ENCODE measurements at regions not wholly inside any gene's neighbourhood (a gene's known extent, or its start where the extent isn't known, plus 50 kb on each side); places are given as distances from the start of the nearest gene placed in this dataset.

DNA sequence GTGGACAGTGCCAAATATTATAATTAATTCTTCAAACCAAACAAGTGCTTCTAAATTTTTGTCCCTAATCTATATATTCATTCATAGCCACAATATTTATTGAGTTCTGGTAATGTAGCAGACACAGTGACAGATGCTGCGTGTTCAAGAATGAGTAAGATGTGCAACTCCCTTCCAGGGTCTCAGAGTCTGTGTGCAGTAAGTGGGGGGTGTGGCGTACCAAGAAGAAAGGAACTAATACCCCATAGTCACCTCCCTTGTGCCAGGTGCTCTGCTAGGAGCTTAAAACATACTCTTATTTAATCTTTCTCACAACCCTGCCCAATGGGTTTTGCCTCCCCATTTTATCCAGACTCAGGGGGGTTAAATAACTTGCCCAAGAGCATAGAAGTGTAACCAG lies 358.7 kb downstream of the BARHL2 start:
- H3K27me3 ChIP-seq = no peaks in the 10 kb centered on the region
- TF ChIP-seq, protein P1, sequence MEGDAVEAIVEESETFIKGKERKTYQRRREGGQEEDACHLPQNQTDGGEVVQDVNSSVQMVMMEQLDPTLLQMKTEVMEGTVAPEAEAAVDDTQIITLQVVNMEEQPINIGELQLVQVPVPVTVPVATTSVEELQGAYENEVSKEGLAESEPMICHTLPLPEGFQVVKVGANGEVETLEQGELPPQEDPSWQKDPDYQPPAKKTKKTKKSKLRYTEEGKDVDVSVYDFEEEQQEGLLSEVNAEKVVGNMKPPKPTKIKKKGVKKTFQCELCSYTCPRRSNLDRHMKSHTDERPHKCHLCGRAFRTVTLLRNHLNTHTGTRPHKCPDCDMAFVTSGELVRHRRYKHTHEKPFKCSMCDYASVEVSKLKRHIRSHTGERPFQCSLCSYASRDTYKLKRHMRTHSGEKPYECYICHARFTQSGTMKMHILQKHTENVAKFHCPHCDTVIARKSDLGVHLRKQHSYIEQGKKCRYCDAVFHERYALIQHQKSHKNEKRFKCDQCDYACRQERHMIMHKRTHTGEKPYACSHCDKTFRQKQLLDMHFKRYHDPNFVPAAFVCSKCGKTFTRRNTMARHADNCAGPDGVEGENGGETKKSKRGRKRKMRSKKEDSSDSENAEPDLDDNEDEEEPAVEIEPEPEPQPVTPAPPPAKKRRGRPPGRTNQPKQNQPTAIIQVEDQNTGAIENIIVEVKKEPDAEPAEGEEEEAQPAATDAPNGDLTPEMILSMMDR (IDR thresholded peaks at IDR 0.05) = no peak
- DNase-seq (no peak), FAIRE-seq (no peak), ATAC-seq (no peak)
- intact Hi-C loops (cut with DNase I) = no loop called here
- no peaks in the 10 kb centered on the region for H3K36me3 ChIP-seq
- H3K4me1 ChIP-seq = no peaks in the 10 kb centered on the region
- no peak overlapping the region for H3K4me3 ChIP-seq
- no peaks in the 10 kb centered on the region for H3K9me3 ChIP-seq
- H3K27ac ChIP-seq = no peak overlapping the region
- WGBS, 2 donors = 65 to 72% methylated on average over 2 of the region's 2 CpGs

DNA sequence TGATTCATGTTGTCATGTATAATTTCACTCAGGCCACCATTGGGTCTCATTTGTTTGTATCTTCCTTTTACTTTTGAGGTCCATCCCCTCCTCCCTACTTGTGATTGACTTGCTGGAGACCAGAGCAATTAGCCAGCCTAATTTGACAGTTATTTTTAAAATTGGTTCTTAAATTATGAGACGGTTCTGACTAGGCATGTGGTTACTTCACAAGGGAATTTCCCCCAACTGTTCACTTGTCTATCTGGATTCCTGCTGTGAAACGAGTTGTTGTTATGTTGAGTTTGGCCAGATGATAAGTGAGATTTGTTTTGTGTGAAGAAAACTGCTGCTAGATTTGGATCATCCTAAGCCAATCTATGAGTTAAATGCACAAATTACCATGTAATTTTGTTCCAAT lies 359.1 kb downstream of the BARHL2 start:
- DNase-seq (no peak), ATAC-seq (peak in 1 of 4 donors; percentile 39), FAIRE-seq (no peak)
- 12% methylated on average over 2 of the region's 2 CpGs for WGBS, 2 donors
- Histone ChIP-seq H3K36me3 (no peaks in the 10 kb centered on the region), H3K4me3 (no peak overlapping the region), H3K9me3 (no peaks in the 10 kb centered on the region), H3K4me1 (no peaks in the 10 kb centered on the region), H3K27me3 (no peaks in the 10 kb centered on the region), H3K27ac (no peak overlapping the region)
- intact Hi-C loops (cut with DNase I) = no loop called here
- TF ChIP-seq, protein P1 (IDR thresholded peaks at IDR 0.05) = no peak

DNA sequence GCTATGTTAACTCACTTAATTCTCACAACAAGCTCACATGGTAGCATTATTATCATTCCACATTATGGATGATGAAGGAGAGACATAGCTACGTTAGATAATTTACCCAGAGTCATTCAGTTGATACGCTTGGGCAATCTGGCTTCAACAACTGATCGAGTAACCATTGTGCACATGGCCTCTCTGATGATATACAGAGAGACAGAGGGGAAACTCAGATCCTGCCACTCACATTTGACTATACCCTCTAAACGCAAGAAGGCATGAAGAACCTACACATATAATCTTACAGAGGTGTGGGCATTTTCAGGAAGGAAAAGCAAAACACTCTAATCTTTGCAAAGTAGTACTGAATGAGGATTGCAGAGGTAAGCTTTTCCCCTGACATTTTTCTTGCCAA lies 360.1 kb downstream of the BARHL2 start:
- H3K4me1 ChIP-seq = no peaks in the 10 kb centered on the region
- intact Hi-C loops (cut with DNase I) = no loop called here
- no peaks in the 10 kb centered on the region for H3K9me3 ChIP-seq
- no peak for ATAC-seq
- no peaks in the 10 kb centered on the region for H3K36me3 ChIP-seq
- WGBS, 2 donors = 67 to 75% methylated on average over 4 of the region's 4 CpGs
- H3K27me3 ChIP-seq = no peaks in the 10 kb centered on the region
- TF ChIP-seq, protein P1 (IDR thresholded peaks at IDR 0.05) = no peak
- DNase-seq = no peak
- no peak overlapping the region for H3K27ac ChIP-seq
- no peak for FAIRE-seq
- H3K4me3 ChIP-seq = no peak overlapping the region

DNA sequence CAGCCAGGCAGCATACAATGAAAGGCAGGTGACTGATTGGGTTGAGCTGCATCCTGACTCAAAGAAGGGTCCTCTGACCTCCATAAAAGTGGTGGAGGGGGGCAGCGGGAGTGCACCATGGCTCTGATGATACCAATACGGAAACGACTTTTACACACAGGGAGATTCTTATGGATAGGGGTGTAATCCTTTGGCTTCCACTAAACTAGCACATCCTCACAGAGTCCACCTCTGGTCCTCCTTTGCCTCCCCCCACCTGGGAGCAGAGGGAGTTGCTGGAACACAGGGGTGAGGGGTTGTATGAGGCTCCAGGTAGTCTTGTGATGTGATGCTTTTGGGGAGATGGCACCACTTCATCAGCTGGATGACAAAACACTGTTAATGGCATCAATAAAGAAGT lies 361.0 kb downstream of the BARHL2 start:
- WGBS, 2 donors = 60 to 81% methylated on average over 3 of the region's 3 CpGs
- TF ChIP-seq, protein P1 (IDR thresholded peaks at IDR 0.05) = no peak
- no peaks in the 10 kb centered on the region for H3K4me1 ChIP-seq

DNA sequence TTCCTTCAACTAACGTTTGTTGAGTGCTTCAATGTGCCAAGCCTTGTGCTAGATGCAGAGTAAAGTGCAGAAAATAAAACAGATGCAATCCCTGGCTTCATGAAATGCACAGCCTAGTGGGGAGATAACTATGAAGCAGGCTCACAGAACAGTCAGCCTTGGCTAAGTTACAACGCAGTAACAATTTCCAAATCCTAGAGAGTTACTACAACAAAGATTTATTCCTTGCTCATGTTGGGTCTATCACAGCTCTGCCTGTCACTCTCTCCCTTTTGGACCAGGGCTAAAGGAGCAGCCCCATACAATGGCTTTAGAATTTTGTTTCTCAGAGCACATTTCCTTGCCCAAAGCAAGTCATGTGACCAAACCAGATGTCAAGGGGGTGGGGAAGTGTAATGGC lies 359.8 kb downstream of the ZNF326 start:
- WGBS, 2 donors = 61 to 67% methylated on average over 2 of the region's 2 CpGs
- H3K27ac ChIP-seq = no peak overlapping the region
- no peaks in the 10 kb centered on the region for H3K27me3 ChIP-seq
- TF ChIP-seq, protein P1 (IDR thresholded peaks at IDR 0.05) = no peak
- DNase-seq = no peak
- no peak for ATAC-seq
- H3K36me3 ChIP-seq = no peaks in the 10 kb centered on the region
- no peaks in the 10 kb centered on the region for H3K4me1 ChIP-seq
- H3K9me3 ChIP-seq = no peaks in the 10 kb centered on the region
- intact Hi-C loops (cut with DNase I) = no loop called here
- H3K4me3 ChIP-seq = no peak overlapping the region
- FAIRE-seq = no peak

More for the DNA sequence above, 361.0 kb downstream of the BARHL2 start:
- intact Hi-C loops (cut with DNase I) = no loop called here
- no peak for FAIRE-seq
- ATAC-seq = no peak
- H3K36me3 ChIP-seq = no peaks in the 10 kb centered on the region
- H3K4me3 ChIP-seq = no peak overlapping the region
- H3K9me3 ChIP-seq = no peaks in the 10 kb centered on the region
- H3K27me3 ChIP-seq = no peaks in the 10 kb centered on the region
- no peak for DNase-seq
- no peak overlapping the region for H3K27ac ChIP-seq

All from pancreas (tissue), 10 donors.